ENCODE measurements at regions not wholly inside any gene's neighbourhood (a gene's known extent, or its start where the extent isn't known, plus 50 kb on each side); places are given as distances from the start of the nearest gene placed in this dataset.

DNA sequence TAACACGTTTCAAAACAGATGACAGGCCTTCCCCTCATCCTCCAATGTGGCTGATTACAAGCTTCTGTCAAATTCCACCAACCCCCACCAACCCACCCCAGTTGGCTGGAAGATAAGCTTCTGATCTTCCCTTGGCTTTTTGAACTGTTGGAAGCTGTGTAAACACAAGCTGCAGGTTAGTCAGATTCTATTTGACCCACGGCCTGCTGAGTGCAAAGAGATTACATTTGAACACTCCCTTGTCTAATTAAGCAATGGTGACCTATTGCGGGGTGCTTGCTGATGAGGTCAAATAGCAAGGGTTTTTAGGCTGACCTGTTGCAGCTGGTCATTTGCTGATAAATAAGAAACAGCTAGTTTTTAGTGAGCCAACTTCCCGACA lies 379.7 kb downstream of the BMP2 start (continued):
- TF ChIP-seq, protein P1, sequence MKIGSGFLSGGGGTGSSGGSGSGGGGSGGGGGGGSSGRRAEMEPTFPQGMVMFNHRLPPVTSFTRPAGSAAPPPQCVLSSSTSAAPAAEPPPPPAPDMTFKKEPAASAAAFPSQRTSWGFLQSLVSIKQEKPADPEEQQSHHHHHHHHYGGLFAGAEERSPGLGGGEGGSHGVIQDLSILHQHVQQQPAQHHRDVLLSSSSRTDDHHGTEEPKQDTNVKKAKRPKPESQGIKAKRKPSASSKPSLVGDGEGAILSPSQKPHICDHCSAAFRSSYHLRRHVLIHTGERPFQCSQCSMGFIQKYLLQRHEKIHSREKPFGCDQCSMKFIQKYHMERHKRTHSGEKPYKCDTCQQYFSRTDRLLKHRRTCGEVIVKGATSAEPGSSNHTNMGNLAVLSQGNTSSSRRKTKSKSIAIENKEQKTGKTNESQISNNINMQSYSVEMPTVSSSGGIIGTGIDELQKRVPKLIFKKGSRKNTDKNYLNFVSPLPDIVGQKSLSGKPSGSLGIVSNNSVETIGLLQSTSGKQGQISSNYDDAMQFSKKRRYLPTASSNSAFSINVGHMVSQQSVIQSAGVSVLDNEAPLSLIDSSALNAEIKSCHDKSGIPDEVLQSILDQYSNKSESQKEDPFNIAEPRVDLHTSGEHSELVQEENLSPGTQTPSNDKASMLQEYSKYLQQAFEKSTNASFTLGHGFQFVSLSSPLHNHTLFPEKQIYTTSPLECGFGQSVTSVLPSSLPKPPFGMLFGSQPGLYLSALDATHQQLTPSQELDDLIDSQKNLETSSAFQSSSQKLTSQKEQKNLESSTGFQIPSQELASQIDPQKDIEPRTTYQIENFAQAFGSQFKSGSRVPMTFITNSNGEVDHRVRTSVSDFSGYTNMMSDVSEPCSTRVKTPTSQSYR (CRISPR knock-in tag; IDR thresholded peaks at IDR 0.05; ENCODE audit: borderline replicate concordance), result peak; percentile 93; the same call in 1 of the 2 replicates
- peak; percentile 17; the same call in 1 of the 2 replicates for TF ChIP-seq ARNTL (CRISPR knock-in tag; IDR thresholded peaks at IDR 0.05)
- TF ChIP-seq, protein P2, sequence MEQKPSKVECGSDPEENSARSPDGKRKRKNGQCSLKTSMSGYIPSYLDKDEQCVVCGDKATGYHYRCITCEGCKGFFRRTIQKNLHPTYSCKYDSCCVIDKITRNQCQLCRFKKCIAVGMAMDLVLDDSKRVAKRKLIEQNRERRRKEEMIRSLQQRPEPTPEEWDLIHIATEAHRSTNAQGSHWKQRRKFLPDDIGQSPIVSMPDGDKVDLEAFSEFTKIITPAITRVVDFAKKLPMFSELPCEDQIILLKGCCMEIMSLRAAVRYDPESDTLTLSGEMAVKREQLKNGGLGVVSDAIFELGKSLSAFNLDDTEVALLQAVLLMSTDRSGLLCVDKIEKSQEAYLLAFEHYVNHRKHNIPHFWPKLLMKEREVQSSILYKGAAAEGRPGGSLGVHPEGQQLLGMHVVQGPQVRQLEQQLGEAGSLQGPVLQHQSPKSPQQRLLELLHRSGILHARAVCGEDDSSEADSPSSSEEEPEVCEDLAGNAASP (CRISPR knock-in tag; IDR thresholded peaks at IDR 0.05; ENCODE audit: borderline replicate concordance), result no peak
- TF ChIP-seq ZNF549 (CRISPR knock-in tag; IDR thresholded peaks at IDR 0.05), result no peak
- TF ChIP-seq, protein P3, sequence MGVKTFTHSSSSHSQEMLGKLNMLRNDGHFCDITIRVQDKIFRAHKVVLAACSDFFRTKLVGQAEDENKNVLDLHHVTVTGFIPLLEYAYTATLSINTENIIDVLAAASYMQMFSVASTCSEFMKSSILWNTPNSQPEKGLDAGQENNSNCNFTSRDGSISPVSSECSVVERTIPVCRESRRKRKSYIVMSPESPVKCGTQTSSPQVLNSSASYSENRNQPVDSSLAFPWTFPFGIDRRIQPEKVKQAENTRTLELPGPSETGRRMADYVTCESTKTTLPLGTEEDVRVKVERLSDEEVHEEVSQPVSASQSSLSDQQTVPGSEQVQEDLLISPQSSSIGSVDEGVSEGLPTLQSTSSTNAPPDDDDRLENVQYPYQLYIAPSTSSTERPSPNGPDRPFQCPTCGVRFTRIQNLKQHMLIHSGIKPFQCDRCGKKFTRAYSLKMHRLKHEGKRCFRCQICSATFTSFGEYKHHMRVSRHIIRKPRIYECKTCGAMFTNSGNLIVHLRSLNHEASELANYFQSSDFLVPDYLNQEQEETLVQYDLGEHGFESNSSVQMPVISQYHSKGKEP (CRISPR knock-in tag; IDR thresholded peaks at IDR 0.05), result 0 out of 2 replicates have a peak, but pooled peaks have one; percentile 18
- TF ChIP-seq, protein P4, sequence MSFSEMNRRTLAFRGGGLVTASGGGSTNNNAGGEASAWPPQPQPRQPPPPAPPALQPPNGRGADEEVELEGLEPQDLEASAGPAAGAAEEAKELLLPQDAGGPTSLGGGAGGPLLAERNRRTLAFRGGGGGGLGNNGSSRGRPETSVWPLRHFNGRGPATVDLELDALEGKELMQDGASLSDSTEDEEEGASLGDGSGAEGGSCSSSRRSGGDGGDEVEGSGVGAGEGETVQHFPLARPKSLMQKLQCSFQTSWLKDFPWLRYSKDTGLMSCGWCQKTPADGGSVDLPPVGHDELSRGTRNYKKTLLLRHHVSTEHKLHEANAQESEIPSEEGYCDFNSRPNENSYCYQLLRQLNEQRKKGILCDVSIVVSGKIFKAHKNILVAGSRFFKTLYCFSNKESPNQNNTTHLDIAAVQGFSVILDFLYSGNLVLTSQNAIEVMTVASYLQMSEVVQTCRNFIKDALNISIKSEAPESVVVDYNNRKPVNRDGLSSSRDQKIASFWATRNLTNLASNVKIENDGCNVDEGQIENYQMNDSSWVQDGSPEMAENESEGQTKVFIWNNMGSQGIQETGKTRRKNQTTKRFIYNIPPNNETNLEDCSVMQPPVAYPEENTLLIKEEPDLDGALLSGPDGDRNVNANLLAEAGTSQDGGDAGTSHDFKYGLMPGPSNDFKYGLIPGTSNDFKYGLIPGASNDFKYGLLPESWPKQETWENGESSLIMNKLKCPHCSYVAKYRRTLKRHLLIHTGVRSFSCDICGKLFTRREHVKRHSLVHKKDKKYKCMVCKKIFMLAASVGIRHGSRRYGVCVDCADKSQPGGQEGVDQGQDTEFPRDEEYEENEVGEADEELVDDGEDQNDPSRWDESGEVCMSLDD (CRISPR knock-in tag; IDR thresholded peaks at IDR 0.05; ENCODE audit: borderline replicate concordance), result no peak; the same call in 1 of the 2 replicates
- TF ChIP-seq PPARG (CRISPR knock-in tag; conservative IDR thresholded peaks at IDR 0.05), result 0 out of 2 replicates have a peak, but pooled peaks have one; percentile 41
- peak; percentile 85 for TF ChIP-seq NR2C2 (CRISPR knock-in tag; IDR thresholded peaks at IDR 0.05; ENCODE audit: borderline replicate concordance)
- 0 out of 2 replicates have a peak, but pooled peaks have one; percentile 32 for TF ChIP-seq ZFP36L1 (CRISPR knock-in tag; IDR thresholded peaks at IDR 0.05)
- no peak for TF ChIP-seq RARG (CRISPR knock-in tag; IDR thresholded peaks at IDR 0.05; ENCODE audit: low read depth)
- TF ChIP-seq MIER2 (CRISPR knock-in tag; IDR thresholded peaks at IDR 0.05), result peak; percentile 47; the same call in 1 of the 2 replicates
- peak; percentile 46 for TF ChIP-seq TEAD3 (CRISPR knock-in tag; optimal IDR thresholded peaks at IDR 0.05; ENCODE audit: borderline replicate concordance)
- TF ChIP-seq, protein P5, sequence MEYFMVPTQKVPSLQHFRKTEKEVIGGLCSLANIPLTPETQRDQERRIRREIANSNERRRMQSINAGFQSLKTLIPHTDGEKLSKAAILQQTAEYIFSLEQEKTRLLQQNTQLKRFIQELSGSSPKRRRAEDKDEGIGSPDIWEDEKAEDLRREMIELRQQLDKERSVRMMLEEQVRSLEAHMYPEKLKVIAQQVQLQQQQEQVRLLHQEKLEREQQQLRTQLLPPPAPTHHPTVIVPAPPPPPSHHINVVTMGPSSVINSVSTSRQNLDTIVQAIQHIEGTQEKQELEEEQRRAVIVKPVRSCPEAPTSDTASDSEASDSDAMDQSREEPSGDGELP (IDR thresholded peaks at IDR 0.05; ENCODE audit: borderline replicate concordance, low read depth), result peak; percentile 82
- peak; percentile 56; the same call in 1 of the 2 replicates for TF ChIP-seq KDM3A (CRISPR knock-in tag; IDR thresholded peaks at IDR 0.05; ENCODE audit: low read depth)
- TF ChIP-seq SIX4 (CRISPR knock-in tag; IDR thresholded peaks at IDR 0.05), result peak; percentile 49
- TF ChIP-seq HNRNPUL1 (IDR thresholded peaks at IDR 0.05; ENCODE audit: low read depth, low read length), result no peak
- 0 out of 2 replicates have a peak, but pooled peaks have one; percentile 57 for TF ChIP-seq NFIC (IDR thresholded peaks at IDR 0.05; ENCODE audit: low read length)
- TF ChIP-seq JUNB (CRISPR knock-in tag; IDR thresholded peaks at IDR 0.05; ENCODE audit: borderline replicate concordance), result 0 out of 2 replicates have a peak, but pooled peaks have one; percentile 48
